Stimulated activated CD4-positive, alpha-beta T cell treated with anti-CD3 and anti-CD28 coated beads, TNF-alpha, amount 100 ng/mL, for 24 hours (primary cell): ENCODE measurements at regions not wholly inside any gene's neighbourhood (a gene's known extent, or its start where the extent isn't known, plus 50 kb on each side); places are given as distances from the start of the nearest gene placed in this dataset.

Experiments
- DNase-seq, 3 experiments: peaks; one replicate each; pipeline ENCODE4 v3.0.0-alpha.2; 2020; ENCODE audit warnings: low read depth in 3 of 3

DNA sequence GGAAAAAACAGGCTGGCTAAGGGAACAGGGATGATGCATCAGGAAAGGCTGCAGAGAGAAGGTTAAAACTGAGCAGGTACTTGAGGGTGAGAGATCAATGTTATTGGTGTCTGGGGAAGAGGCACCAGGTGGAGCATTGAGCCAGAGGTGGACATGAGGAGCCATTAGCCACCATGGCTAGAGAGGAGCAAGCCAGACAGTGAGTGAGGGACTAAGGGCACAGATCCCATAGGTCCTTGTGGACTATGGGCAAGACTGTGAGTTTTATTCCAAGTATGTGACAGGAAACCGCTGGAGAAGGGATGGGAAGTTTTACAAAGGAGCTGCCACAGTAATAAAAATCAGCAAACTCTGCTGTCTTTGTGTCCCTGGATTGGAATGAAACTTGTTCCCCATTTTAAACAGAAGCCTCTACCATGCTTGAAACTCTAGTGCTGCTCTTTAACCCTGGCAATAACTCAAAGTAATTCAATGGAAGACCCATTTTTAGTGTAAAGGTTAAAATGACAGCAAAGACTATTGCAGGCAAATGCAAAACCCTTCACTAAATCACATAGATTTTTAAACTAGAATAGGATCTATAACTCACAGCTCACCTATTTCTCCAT is 349.8 kb downstream of the ENC1 start:
- no peak for DNase-seq

DNA sequence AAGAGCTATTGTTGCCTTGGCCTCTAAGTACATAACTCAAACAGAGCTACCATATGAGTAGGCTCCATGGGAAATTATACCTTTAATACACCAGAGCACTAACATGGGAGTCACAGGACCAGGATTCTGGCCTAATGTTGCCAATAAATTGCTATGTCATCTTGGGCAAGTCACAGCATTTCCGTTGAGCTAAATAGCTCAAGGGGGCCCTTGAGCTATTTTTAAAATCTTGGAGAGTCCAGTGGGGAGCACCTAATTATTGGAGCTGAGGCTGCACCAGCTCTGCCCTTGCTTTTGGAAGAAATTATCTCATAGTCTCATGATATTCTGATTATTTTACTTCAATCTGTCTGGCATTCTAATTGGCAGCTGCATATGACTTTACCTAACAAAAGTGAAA is 350.8 kb downstream of the ENC1 start:
- DNase-seq: no peak

DNA sequence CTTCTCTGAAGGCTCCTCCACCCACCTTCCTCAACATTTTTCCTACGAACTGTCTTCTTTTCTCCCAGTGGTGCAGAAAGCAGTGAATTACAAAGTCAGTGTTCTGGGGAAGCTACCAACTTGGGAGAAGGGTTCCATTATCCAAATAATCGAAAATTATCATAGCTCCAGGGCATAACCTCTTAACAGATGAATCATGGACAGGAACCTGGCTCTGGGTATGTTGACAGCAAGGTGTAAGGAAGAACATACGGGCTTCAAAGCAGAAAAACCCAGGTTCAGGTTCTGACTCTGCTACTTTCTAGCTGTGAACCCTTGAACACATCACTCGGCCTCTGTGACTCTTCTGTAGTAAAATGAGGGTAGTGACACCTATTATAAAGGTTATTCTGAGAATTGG is 351.3 kb downstream of the ENC1 start:
- DNase-seq: no peak

DNA sequence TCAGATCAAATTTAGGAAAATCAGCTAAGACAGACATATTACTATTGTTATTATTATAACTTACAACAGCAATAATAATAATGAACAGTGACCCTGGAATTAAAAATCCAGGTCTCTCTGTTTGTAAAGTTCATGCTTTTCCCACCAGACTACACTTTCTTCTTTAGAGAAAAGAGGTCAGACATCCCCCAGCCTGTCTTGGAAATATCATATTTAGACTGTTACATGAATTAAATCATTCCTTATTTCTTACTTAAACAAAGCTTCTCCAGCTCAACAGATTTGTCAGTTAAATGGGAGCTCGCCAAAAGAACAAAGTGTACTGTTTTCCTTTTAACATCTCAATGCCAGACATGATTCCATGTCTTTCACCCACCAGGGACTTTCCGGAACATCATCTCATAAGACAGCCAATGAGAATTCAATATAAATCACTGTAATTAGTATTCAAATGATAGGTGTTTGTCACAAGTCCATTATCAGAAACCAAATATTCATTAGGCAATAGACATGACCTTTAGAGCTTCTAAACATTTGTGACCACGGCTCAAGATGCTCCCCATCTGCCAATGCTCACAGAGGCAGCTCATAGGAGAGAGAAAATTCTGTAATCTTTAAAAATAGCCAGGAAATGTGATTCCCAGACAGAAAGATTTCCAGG is 351.9 kb downstream of the ENC1 start:
- DNase-seq: no peak

DNA sequence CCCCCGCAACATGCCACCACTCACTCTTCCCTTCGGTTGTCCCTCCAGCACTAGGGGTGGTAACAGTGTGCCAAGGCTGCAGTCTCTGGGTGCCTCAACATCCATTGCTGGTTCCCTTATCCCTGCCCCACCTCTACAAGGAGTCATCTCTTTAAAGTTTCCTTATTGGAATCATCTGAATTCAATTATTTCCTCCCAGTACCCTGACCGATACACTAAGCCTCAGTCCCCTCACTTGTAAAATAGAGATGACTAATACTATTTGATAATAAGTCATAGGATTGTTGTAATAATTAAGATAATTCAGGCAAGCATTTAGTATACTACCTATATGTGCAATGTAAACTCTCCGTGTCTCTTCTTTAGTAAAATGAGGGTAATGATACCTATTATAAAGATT is 352.5 kb downstream of the ENC1 start:
- DNase-seq: no peak

DNA sequence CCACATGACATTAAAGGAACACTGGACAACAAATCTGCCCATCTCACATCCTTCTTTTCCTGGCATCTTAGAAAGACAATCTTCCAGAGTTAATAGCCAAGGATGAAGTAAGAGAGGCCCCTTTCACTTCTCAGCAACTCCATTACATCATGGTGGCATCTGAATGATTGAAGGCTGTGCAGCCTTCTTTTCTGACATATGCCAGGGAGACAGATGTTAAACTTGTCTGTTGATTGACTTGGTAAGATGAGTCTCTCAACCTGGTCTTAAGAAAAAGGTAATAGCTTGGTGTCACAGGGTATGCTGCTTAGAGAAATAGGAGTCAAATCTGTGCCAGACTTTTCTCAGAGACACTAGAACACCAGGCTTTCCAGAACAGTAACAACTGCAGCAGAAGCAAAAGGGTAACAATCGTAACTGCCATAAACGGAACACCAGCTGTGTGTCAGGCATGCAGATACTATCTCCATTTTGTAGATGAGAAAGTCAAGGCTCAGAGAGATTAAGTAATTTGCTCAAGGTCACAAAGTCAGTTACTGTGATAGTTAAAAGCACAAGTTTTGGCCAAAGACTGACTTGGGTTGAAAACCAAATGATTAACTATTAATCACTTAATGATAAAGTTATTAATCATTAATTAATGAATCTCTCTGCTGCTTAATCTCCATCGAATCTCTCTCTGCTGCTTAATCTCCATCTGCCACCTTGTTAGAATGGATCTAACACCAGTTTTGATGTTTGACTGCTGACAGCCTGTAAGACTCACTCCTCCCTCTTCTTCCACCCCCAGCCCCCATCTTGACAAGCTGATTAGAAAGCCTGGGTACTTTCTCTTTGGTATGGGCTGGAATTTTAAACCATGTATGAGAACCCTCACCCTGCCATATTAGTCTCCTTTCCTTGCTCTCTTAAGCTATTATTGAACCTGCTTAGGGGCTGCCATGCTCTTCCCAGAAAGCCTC is 353.5 kb downstream of the ENC1 start:
- DNase-seq: no peak

DNA sequence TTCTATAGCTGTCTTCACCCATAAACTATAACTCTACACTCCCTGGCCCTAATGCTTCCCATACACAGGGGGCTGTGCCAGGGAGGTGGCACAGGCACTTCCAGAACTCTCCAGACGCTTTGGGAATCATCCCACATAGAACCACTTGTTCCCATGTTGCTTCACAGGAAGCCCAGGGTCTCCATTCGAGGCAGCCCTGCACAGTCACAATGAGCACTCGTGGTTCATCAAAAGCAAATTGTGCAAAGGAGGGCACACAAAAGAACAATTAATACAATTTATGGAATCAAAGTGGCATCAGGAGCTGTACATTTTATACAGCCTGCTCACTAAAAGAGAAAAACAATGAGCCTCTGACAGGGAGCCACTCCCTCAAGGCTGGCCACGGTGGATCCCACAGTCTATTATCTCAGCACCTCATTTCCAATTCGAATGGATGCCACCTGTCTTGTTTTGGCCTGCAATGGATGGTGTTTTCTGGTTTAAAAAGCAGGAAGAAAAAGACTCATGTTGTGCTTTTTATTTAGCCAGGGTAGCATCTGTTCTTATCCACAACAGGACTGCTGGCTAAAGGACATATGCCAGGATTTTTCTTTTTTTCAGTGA is 354.8 kb downstream of the ENC1 start:
- no peak for DNase-seq

DNA sequence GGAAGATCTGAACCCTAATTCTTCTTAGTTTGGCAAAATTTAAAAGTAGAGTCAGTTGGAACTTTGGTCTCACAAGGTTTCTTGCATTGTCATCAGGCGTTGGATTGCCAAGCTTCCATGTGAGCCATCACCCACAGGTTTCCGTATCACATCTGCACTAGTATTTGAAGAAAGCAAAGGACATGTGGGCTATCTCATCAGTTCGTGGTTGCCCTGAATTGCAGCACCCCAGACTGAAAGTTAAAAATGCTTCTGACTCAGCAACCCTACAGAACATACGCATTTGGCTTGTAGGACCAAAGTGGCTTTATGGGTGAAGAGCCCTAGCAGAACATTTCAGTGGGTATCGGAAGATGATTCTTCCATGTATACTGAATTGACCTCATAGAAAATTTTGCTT is 358.0 kb downstream of the ENC1 start:
- DNase-seq: no peak

DNA sequence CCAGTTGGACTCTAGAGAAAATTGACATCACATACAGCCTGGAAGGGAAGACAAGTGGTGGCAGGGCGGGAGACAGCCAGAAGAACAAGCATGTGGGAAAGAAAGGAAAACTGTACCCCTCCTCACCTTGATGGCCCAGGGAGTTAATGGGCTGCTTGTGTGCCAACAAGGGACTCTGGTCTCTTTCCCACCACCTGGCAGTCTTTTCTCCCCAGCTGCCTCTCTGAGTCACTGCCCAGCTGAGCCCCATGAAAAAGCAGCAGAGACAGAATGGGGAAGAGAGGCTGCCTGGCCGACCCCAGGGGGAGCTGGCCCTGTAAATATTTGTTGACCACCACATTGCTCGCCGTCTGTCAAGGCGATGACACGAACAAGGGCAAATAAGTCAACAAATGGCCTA is 359.4 kb downstream of the ENC1 start:
- no peak for DNase-seq

DNA sequence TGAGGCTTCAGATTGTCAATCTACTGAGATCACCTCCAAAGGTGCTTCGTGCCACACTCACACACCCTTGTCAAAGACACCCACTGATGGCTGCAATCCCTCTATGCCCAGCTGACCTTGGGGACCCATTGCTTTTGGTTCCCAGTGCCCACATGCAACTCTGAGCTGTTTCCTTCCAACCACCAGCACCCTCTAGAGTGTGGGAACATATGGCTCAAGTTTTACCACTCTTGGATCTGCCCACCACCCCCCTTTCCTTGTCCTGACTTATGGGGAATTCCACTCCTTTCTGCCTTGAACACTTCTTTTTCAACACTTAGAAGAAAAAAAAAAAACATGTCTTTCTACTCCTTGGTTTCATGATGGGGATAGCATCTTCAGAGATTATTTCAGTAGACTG is 360.2 kb downstream of the ENC1 start:
- DNase-seq: no peak

DNA sequence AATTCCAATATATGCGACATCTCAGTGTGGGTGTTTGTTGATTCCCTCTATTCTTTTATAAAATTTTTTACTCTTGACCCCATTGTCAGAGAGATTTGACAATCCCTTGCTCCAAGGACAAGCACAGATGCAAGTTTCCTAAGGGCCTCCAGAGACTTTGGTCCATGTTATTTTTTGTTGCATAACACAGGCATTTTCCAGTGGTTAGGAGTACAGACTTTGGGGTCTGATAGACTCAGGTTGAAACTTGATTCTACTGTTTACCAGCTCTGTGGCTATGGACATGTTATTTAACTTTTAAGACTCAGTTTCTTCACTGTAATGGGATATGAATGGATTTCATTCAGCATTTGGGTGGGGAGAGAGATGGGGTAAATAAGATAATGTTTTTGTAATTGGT is 361.3 kb downstream of the ENC1 start:
- no peak for DNase-seq

DNA sequence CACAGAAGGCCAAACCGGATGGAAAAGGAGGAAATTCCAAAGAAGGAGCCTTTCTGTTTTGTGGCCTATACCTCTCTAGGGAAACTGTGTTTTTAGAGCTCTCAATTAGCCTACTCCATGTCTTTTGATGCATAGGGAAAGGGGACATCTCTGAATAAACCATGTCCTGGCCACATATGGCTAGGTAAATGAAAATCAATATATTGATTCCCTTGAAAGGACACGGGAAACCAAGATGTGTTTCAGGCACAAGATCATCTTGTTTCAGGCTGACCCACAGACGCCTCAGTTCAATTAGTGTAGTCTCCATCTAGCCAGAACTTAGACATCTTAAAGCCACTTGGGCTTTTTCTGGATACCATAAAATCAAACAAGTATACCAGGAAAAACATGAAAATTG is 363.1 kb downstream of the ENC1 start:
- no peak for DNase-seq

DNA sequence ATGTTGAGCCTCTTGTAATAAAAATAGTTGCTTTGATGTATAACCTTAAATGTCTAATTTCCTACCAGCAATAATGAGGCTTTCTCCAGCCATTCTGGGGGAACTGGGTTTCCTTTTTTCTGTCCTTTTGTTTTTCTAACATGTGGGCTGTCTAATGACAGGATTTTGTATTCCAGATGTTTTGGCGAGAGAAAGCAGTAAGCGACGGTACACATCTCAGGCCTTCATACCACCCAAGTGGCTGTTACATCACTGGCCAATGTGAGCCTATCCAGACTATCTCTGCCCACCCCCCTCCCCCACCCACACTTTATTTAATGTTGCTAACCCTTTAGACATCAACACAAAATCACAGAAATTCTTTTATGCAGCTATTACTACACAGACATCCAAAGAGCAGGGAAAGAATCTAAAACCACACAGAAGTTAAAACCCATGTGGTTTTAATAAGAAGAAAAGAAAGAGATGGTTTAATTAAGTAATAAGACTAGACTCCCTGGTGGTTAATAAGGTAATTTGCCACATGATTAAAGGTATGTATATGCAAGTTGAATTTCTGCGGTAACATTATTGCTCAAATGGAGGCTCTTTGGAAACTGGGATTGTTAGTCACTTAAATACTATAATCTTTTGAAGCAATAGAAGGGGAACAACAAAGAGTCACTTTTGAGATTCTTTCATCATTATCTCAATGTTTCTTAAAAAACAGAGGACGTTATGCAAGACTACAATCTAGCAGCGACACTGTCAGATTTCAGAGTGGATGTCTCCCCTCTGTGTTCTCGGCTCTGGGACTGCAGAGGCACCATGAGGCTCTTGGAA is 365.1 kb downstream of the ENC1 start:
- DNase-seq: no peak

DNA sequence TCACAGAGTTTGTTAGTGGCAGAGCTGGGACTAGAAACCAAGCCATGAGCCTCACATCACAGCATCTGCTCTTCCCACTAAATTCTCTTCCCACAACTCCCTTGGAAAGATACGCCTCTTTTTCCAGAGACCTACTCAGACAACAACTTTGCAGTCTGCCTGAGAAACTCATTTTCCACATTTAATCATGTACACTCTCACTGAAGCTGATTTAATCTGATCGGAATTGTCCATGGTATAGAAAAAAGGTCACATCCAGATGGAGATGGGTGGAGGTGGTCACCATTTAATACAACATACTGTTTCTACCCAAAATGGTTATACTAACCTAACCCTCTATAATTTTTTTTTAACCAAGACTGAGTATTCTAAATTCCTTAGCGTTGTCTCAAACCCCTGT is 366.2 kb downstream of the ENC1 start:
- DNase-seq: no peak

DNA sequence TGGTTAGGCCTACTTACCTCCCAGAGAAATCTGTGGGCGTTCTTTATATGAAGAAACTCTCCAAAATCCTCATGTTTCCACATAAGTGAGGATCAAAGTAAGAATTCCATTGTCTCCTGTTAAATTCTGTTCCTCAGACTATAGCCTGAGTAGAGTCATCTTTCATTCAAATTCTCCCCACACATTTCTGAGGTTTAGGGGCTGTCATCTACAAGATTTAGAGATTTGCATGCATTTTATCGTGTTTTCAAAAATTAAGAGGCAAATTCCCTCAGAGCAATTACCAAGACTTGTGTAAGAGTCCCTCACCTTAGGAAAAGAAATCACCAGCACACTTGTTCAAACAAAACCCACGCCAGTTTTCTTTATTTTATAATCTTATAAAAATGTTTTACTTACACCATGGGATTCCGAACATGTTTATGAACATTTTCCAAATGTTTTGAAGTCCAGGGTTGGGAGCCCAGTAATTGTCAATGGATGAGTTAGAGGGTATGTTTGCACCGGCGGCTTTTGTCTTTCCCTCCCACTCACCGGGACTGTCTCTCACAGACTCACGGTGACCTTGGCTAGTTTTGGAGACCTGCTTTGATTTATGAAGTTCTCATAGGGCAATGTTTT is 367.6 kb downstream of the ENC1 start:
- DNase-seq: no peak

DNA sequence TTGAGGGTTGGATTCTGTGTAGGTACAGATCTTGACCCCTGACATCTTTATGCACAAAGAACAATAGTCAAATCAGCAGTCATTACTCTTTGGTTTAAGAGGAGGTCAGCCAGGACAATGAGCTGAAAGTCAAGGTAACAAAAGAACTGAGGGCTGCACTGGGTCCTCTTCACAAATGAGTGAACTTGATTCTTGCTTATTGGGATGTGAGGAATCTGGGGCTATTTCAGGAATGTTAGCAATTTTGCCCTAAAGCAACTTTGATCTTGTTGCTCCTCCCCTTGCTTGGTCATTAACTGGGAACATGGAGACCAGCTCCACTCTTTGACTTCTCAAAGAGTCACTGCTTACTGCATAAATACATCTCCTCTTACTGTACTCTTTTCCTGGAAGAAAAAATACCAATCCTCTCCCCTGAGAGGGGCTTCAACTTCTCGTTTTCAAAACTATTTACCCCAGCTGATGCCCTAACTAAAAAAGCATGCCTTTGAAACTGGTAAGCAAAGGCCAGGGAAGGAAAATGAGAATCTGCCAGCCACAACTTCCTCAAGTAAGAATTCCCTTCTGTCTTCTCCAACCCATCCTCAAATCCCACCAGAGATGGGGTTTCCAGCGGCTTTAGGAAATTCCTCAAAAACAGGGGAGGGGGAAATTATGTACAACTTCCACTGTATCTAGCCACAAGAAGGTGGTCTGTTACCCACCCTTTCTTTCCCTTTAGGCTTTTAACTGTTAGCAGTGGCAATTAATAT is 368.3 kb downstream of the ENC1 start:
- DNase-seq: no peak

DNA sequence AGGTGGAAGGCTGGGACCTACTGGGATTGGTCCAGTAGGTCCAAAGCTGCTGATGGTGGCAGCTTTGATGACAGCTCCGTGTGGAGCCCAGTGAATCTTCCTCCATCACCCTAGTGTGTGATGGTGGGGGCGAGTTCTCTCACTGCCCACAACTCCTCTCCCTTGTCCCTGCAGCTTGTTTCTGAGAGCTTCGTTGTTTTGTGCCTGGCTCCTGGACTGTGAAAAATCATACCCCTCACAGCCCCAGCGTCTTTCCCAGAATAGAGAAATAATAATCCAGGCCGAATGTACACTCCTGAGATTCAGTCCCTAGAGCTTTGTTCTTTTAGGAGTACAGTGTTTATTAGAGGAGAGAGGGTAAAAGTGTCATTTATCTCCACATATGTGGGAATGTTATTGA is 372.2 kb downstream of the ENC1 start:
- no peak for DNase-seq

DNA sequence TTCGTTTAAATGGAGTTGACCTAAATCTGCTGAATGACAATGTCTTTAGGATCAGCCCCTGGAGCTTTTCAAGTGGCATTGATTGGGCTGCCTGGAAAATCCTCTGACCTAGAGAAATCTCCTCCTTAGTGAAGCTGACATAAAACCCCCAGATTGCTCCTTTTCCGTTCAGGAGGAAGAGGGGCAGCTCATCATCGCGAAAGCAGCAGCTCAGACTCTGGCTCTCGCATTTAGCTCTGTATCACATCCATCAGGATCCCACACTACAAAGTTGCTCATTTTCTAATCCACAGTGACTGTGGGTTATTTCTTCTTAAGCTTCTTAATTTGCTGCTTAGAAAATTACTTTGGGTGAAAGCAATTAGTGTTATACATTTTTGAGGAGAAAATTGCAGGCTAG is 373.7 kb downstream of the ENC1 start:
- DNase-seq: no peak

DNA sequence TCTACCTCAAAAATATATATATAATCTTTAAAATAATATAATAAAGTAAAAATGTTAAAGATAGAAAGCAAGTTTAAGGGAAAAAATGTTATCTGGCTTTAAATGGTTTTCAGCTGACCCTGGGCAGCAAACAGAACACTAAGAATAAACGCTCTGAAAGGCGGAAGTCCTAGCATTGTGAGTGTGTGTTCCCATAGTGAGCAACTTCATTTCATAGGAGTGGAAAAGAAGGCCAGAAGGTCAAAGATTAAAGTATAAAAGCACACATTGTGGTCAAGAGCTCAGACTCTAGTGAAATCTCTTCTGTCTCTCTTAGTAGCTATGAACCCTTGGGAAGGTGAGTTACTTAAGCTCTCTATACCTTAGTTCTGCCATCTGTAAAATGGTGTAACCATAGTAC is 374.4 kb downstream of the ENC1 start:
- no peak for DNase-seq

DNA sequence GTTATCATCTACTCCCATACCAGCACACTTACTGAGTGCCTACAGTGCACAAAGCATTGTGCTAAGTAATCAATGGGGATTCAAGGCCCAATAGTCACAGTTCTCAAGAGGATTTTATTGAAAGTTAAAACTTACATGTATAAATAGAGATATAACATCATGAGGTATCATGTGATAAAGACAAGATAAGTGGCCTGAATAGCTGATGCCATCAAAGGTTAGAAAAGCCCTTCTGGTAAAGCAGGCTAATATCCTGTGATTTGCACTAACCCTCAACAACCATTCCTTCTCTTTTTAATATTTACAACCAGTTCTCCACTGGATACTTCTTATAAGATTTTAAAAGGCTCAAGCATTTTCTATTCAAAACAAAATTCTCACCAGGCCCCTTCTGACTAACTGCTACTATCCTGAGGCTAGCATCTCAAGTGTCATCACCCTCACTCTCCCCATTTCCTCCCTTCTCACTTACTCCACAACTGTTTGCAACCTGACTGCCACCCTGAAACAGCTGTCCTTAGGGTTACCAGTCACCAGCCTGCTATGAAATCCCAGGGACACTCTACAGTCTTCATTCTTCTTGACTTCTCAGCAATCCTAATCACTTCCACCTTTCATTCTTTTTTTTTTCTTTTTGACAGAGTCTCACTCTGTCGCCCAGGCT is 377.9 kb downstream of the ENC1 start:
- no peak for DNase-seq
